PC-3 (cell line): ENCODE measurements at regions not wholly inside any gene's neighbourhood (a gene's known extent, or its start where the extent isn't known, plus 50 kb on each side); places are given as distances from the start of the nearest gene placed in this dataset.
"Not testable (repeated sequence)": the region's sequence is repeated elsewhere in the genome, so short reads cannot be mapped to it uniquely, and the experiment has no call there.

Experiments
- ATAC-seq: fragments of 200-7000 bp; cut with Tn5 transposase; 2 replicates; pipeline ENCODE4 v1.9.1; 2020; ENCODE audit warnings: mild to moderate bottlenecking, moderate library complexity
- BruUV-seq: library from RNA; stranded (reverse); fragments of 400-500 nt; replicated peaks from 2 replicates; lab custom pipeline; 2021; lab: Mats Ljungman, UMichigan
- CTCF ChIA-PET: fragments of 300-600 bp; sonication (Branson Sonifier 250); formaldehyde crosslinking; loops from one replicate; lab custom pipeline; 2022; ENCODE audit warnings: antibody characterized with exemption; lab: Charles Lee
- POLR2A ChIA-PET: fragments of 300-600 bp; sonication (Branson Sonifier 250); formaldehyde crosslinking; loops from one replicate; lab custom pipeline; 2022; ENCODE audit warnings: antibody characterized with exemption; ENCODE audit not compliant: unreplicated experiment; lab: Charles Lee
- DNase-seq: peaks from one replicate; pipeline ENCODE4 v3.0.0-alpha.2; 2015
- H2AFZ ChIP-seq: fragments of 300-600 bp; sonication (generic); 2 replicates; pipeline ENCODE4 v1.6.0; 2016; ENCODE audit warnings: antibody characterized with exemption, low read length
- H3F3A ChIP-seq: fragments of 300-600 bp; sonication (generic); one replicate; pipeline ENCODE4 v1.6.0; 2017; ENCODE audit warnings: antibody characterized with exemption, low read length, control low read depth, mild to moderate bottlenecking; ENCODE audit not compliant: unreplicated experiment
- H3K27ac ChIP-seq: fragments of 300-600 bp; sonication (generic); 2 replicates; pipeline ENCODE4 v1.5.1; 2016; ENCODE audit warnings: mild to moderate bottlenecking, low read length
- H3K27me3 ChIP-seq: fragments of 300-600 bp; sonication (generic); 2 replicates; pipeline ENCODE4 v1.6.1; 2016; ENCODE audit warnings: low read length, mixed read lengths
- H3K36me3 ChIP-seq: fragments of 300-600 bp; sonication (generic); 2 replicates; pipeline ENCODE4 v1.6.1; 2016; ENCODE audit warnings: low read depth, mixed run types, low read length, mixed read lengths
- H3K4me1 ChIP-seq: fragments of 300-600 bp; sonication (generic); 2 replicates; pipeline ENCODE4 v1.5.1; 2016; ENCODE audit warnings: low read length; ENCODE audit not compliant: insufficient read depth
- H3K4me2 ChIP-seq: fragments of 300-600 bp; sonication (generic); 2 replicates; pipeline ENCODE4 v1.6.0; 2016; ENCODE audit warnings: low read length
- H3K4me3 ChIP-seq: fragments of 300-600 bp; sonication (generic); 2 replicates; pipeline ENCODE4 v1.5.1; 2016; ENCODE audit warnings: mild to moderate bottlenecking, low read length, mixed read lengths
- H3K79me2 ChIP-seq: fragments of 300-600 bp; sonication (generic); 2 replicates; pipeline ENCODE4 v1.6.1; 2017; ENCODE audit warnings: low read length, mixed read lengths
- H3K9ac ChIP-seq: fragments of 300-600 bp; sonication (generic); 2 replicates; pipeline ENCODE4 v1.6.0; 2016; ENCODE audit warnings: mild to moderate bottlenecking, low read length
- H3K9me2 ChIP-seq: fragments of 300-600 bp; sonication (generic); replicated peaks from 2 replicates; pipeline ENCODE4 v1.6.1; 2016; ENCODE audit warnings: mixed run types, low read length, mixed read lengths
- H3K9me3 ChIP-seq: fragments of 300-600 bp; sonication (generic); 2 replicates; pipeline ENCODE4 v1.6.1; 2016; ENCODE audit warnings: low read length, mixed read lengths
- H4K20me1 ChIP-seq: fragments of 300-600 bp; sonication (generic); 2 replicates; pipeline ENCODE4 v1.6.1; 2016; ENCODE audit warnings: low read length, mixed read lengths
- EZH2 ChIP-seq: fragments of 300-600 bp; sonication (generic); IDR thresholded peaks from one replicate; pipeline ENCODE4 v1.6.1; 2017; ENCODE audit warnings: antibody characterized with exemption, mild to moderate bottlenecking, low read length; ENCODE audit not compliant: unreplicated experiment
- EZH2phosphoT487 ChIP-seq: fragments of 300-600 bp; sonication (generic); IDR thresholded peaks from 2 replicates; pipeline ENCODE4 v1.6.1; 2018; ENCODE audit warnings: mild to moderate bottlenecking, antibody characterized with exemption, low read length, borderline replicate concordance
- intact Hi-C: fragments of 100-400 bp; cut with micrococcal nuclease; formaldehyde crosslinking; loops from 2 replicates; pipeline ENCODE4 v1.9.0; 2023
- TF ChIP-seq, protein P1 (sequence below): fragments of 300-600 bp; sonication (generic); conservative IDR thresholded peaks from 2 replicates; pipeline ENCODE4 v1.5.1; 2017; ENCODE audit warnings: antibody characterized with exemption, low read depth, mild to moderate bottlenecking, low read length

DNA sequence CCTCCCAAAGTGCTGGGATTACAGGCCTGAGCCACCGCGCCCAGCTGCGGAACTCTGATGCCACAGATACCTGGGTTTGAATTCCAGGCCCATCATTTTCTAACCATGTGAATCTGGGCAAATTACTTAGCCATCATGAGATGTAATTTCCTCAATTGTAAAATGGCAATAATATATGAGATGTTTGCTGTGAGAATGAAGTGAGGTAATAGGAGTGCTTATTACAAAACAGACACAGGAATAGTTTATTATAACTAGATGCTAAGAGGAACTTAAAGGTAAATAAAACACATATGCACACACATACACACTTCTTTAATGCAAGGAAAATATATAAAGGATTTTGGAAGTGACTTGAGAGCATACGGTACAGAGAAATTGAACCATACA, 64.7 kb upstream of the TNIK start:
- H3K27ac ChIP-seq, result no peak overlapping the region

GRCh38 chr3:171522651-171523050, 62.4 kb upstream of the TNIK start:
- H3F3A ChIP-seq, result no peaks in the 10 kb centered on the region
- H3K4me1 ChIP-seq, result peaks cover 19% of the 10 kb centered on the region
- no peaks in the 10 kb centered on the region for H3K9me2 ChIP-seq
- H3K4me2 ChIP-seq, result no peak overlapping the region
- H2AFZ ChIP-seq, result no peak overlapping the region
- no peaks in the 10 kb centered on the region for H3K79me2 ChIP-seq
- BruUV-seq, result no TSS peak
- H4K20me1 ChIP-seq, result no peaks in the 10 kb centered on the region
- no peaks in the 10 kb centered on the region for H3K27me3 ChIP-seq
- no peak for DNase-seq
- no peak overlapping the region for H3K9ac ChIP-seq
- intact Hi-C loops, result loop anchor here (5.0 kb wide), 1 partner anchor 335 kb away; no protein-coding TSS in a partner anchor
- no peak overlapping the region for H3K27ac ChIP-seq
- no peaks in the 10 kb centered on the region for H3K9me3 ChIP-seq
- no peaks in the 10 kb centered on the region for H3K36me3 ChIP-seq
- ChIA-PET CTCF (no interaction called here), POLR2A (no interaction called here)
- no peak overlapping the region for H3K4me3 ChIP-seq
- no peak for TF ChIP-seq EZH2
- TF ChIP-seq, protein P1, sequence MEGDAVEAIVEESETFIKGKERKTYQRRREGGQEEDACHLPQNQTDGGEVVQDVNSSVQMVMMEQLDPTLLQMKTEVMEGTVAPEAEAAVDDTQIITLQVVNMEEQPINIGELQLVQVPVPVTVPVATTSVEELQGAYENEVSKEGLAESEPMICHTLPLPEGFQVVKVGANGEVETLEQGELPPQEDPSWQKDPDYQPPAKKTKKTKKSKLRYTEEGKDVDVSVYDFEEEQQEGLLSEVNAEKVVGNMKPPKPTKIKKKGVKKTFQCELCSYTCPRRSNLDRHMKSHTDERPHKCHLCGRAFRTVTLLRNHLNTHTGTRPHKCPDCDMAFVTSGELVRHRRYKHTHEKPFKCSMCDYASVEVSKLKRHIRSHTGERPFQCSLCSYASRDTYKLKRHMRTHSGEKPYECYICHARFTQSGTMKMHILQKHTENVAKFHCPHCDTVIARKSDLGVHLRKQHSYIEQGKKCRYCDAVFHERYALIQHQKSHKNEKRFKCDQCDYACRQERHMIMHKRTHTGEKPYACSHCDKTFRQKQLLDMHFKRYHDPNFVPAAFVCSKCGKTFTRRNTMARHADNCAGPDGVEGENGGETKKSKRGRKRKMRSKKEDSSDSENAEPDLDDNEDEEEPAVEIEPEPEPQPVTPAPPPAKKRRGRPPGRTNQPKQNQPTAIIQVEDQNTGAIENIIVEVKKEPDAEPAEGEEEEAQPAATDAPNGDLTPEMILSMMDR, result no peak
- TF ChIP-seq EZH2phosphoT487, result no peak
- ATAC-seq, result no peak

More for the DNA sequence above, 64.7 kb upstream of the TNIK start:
- ATAC-seq (no peak), DNase-seq (no peak)
- intact Hi-C loops, result loop anchor here (5.0 kb wide), 1 partner anchor 338 kb away; no protein-coding TSS in a partner anchor
- no peaks in the 10 kb centered on the region for H3F3A ChIP-seq
- TF ChIP-seq EZH2phosphoT487, result no peak
- TF ChIP-seq, protein P1, result no peak
- TF ChIP-seq EZH2, result no peak
- no peaks in the 10 kb centered on the region for H4K20me1 ChIP-seq
- H3K9me2 ChIP-seq, result no peaks in the 10 kb centered on the region
- ChIA-PET POLR2A (no interaction called here), CTCF (no interaction called here)
- no peaks in the 10 kb centered on the region for H3K79me2 ChIP-seq
- no peak overlapping the region for H3K9ac ChIP-seq
- no peaks in the 10 kb centered on the region for H3K9me3 ChIP-seq
- H3K4me1 ChIP-seq, result peaks cover 19% of the 10 kb centered on the region
- no peaks in the 10 kb centered on the region for H3K27me3 ChIP-seq
- H2AFZ ChIP-seq, result no peak overlapping the region
- no peak overlapping the region for H3K4me2 ChIP-seq
- H3K36me3 ChIP-seq, result no peaks in the 10 kb centered on the region
- BruUV-seq, result no TSS peak
- H3K4me3 ChIP-seq, result no peak overlapping the region

DNA sequence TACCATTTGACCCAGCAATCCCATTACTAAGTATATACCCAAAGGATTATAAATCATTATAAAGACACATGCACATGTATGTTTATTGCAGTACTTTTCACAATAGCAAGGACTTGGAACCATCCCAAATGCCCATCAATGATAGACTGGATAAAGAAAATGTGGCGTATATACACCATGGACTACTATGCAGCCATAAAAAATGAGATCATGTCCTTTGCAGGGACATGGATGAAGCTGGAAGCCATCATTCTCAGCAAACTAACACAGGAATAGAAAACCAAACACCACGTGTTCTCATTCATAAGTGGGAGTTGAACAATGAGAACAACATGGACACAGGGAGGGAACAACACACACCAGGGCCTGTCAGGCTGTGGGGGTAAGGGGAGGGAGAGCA, 59.2 kb upstream of the TNIK start:
- POLR2A ChIA-PET, H4K20me1 ChIP-seq, H3K79me2 ChIP-seq, intact Hi-C loops, CTCF ChIA-PET, H2AFZ ChIP-seq, H3K4me3 ChIP-seq, ATAC-seq, BruUV-seq, H3K9ac ChIP-seq, H3K9me2 ChIP-seq, H3K36me3 ChIP-seq, H3K4me2 ChIP-seq, H3K27me3 ChIP-seq, H3K27ac ChIP-seq, H3F3A ChIP-seq, H3K9me3 ChIP-seq, DNase-seq: not testable (repeated sequence)
- peaks cover 12% of the 10 kb centered on the region for H3K4me1 ChIP-seq
